HG03280 (cell line): ENCODE measurements at regions not wholly inside any gene's neighbourhood (a gene's known extent, or its start where the extent isn't known, plus 50 kb on each side); places are given as distances from the start of the nearest gene placed in this dataset.

ENCODE experiments used
- ATAC-seq: cut with Tn5 transposase; IDR thresholded peaks from one replicate; pipeline ENCODE4 v1.9.1; 2021; ENCODE audit warnings: mild to moderate bottlenecking, moderate library complexity; ENCODE audit not compliant: unreplicated experiment

DNA sequence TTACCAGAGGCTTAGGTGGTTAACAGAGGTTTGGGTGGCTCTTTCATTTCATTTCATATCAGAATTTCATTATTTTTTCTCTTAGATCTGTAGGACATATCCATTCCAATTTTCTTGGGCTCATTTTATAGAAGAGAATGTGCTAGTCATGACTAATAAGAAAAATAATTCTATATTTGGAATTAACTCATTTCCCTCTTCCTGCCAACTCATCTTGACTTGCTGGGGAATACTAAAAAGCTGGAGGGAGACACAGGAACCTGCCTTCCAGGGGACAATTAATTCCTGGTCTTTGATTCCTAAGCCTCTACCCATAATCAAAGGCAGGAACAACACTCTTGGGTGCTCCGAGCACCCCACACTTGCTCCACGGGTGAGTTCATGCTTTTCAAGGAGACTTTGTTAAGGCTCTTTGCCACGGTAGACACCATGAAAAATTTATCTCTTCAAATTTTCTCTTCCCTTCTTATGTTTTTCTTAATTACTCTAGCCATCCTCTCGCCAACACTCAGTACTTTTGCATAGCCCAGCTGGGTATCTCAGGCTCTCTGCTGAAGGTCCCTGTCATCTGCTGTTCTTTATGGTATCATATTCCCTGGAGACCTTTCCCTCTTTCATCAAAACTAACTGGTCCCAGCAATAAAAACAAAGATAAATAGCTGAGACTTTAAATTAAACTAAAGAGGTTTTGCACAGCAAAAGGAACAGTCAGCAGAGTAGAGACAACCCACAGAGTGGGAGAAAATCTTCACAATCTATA is 273.9 kb downstream of the NPR3 start:
- ATAC-seq, result no peak

DNA sequence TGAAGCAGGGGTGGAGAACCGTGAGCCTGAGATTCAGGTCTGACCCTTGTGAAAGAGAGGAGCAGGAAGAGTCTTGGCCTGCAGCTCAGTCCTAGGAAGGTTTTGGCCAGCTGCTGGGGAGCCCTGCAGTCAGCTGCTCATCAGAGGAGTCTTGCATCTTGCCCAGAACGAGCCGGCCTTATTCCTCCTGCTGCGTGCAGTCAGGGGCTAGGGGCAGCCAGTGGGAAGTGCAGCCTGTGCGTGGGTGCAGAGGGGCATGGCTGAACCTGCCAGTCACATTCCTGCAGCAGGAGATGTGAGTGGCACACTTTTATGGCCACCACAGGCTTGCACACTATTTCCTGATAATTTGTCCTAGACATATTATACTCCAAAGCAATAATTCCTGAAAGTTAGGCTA is 278.7 kb downstream of the NPR3 start:
- no peak for ATAC-seq

DNA sequence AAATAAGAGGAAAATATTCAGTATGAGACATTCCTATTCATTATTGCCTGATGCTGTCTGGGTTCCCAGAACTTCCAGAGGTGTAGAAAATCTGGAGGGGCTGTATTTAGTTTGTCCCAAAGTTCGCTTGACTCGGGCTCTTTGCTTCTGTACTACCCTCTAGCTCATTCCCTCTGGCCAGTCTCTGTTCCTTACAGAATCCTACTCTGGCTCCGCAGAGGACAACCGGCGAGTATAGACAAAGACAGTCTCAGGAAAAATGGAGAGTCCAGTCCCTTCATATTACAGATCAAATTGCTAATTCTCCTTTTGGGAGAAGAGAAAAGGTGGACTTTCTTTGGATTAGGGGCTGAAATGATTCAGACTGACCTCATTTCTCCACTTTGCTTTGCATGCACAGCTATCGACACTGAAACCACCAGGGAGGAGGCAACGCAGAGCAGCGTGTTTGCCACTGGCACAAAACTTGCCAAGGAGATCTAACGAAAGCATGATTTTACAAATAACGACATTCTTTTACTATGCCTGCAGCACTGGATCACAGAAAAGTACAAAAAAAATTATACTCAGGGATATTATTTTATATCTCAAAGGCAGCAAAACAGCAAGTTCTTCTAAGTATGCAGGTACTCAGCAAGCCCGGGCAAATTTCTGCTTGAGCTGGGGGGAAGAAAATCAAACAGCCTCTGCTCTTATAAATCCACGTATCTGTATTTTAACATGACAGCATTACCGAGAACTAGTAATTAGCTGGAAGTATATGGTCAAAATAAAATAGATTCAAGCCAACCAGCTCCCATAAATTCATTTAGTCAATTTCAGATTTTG is 279.7 kb downstream of the NPR3 start:
- ATAC-seq, result no peak

DNA sequence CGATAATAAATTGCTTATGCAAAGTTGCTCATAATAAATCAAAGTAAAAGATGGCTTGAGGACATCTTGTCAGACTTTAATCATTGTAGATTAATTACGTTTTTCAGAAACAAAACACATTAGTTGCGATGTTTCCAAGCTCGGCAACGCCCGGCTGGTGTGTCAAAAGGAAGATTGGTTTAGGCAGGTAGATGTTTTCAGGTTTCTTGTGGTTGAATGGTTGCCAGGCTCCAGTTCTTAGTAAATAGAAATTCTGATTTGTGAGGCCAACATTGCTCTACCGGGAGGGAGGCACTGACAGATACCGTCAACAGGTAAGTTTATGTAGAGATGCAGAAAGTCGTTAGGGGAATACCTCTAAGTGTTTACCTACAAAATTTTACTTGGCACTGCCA is 280.3 kb downstream of the NPR3 start:
- no peak for ATAC-seq

DNA sequence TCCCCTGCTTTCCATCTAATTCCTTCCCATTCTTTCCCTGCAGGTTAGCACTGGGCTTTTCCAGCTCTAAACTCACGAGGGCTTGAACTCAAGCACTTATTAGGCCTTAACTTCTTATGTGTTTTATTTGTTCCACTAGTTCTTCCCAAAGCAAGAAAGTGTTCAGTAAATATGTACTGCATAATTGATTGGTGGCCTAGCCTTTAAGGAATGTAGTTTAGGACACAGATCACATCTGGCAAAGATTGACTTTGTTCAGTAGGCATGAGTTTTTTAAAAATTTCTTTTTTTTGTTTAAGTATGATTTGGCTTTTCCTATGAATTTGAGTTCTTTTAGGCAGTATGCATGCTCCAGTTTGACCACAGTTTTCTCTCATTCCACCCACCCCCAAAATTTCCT is 285.2 kb downstream of the NPR3 start:
- no peak for ATAC-seq

DNA sequence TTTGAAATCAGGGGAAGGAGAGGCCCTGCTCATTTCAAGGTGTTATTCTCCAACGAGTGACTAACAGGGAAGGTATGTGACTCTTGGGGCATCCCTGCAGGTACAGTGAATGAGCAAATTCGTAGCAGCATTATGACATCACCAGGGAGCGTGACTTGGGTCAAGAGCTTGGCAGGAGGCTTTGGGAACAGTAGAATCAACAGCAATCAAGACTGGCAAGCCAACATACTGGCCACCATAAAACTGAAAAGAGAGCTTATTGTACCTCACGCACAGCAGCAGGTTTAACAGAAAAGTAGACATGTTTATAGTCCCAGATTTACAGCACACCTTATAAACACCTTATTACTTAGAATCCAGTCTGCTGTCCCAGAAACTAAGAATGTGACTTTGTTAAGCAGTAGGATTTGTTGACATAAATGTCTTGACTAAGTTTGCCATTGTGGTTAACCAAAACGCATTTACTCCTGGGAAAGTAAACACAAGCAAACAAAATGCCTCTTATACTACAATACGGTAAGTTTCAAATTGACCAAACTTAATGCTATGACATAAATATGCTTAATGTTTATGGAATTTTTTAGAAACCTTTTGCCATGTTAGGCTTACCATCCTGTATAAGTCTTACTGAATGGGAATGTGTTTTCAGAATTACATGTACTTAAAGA is 297.8 kb downstream of the NPR3 start:
- ATAC-seq, result no peak

DNA sequence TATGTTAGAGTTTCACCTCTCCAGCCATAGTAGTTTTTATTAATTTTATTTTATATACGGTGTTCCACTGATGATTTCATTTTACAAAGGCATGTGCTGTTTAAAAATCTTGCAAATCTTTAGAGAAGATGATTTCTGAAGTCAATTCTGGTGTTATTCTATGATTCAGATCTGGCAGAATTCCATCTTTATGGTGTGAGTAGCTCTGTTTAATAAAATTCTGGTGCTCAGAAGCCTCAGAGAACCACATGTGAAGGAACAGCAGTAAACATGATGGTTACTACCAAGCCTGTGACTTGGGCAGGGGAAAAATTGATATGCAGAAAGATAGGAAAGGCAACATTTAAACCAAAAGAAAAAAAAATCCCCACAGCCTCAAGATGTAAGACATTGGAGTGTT is 299.7 kb downstream of the NPR3 start:
- ATAC-seq, result no peak

DNA sequence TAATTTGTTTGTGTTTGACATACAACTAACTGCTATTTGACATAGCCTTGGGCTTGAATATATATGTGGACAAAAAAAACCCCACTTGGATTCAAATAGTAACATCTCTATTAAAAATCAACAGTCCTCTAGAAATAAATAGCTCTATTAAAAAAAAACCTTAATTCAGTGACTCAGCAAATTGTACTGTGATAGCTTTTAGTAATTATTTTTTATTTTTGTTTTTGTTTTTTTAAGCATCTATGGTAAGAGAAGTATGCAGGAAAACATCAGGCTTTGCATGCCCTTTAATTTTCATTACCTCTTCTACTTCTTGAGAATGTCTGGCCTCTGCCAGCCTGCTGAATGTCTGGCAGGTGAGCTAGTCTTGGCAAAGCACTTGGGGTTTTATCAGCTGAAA is 300.7 kb downstream of the NPR3 start:
- no peak for ATAC-seq

DNA sequence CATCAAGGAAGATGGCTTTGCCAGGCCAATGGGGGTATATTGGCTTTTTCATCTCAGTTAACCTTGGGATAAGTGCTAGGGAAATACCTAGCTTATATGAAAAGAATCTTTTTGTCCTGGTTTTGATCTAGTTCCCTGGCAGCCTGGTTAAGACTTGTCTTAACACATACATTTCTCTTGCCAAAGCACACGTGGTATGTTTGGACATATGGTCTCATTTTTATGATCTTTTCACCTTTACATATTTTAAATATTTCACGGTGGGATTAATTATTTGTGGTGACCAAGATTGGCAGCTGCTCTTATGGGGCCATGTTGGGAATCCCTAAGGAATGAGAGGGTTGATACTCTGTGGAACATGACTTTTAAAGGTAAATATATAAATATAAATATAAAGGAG is 312.5 kb downstream of the NPR3 start:
- no peak for ATAC-seq

DNA sequence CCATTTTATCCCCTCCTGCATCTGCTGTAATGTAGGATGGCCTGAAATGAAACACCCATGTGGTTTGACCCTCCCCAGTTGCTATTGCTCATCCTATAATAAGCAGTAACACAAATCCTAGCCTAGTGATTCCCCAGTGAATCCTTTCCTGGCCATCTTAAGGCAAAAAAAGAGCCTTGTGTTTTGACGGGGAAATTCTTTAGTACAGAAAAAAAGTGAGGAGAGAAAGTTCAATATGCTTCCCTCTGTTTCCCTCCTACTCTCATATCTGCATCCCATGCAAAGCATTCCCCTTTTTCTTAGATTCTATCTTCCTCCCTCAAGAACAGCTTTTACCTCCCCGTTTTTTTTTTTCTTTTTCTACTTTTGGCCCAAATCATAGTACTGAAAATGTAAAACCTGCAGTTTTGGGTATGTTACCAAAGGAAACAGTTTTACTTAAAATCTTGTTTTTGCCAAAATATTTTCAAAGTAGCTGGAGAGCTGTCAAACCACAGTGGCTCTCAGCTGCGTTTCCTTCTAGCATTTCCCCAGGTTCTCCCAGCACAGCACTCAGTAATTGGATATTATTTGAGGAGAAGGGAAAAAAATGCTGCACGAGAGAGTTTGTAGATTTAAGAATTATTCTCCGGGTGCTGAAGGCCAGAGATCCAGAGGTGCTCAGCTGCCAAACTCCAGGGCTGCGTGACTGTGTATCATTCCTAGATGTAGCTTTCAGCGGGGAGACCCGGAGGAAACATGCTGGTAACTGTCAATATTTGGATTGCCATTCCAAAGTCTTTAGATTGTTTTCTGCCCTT is 321.4 kb downstream of the NPR3 start:
- ATAC-seq, result no peak

DNA sequence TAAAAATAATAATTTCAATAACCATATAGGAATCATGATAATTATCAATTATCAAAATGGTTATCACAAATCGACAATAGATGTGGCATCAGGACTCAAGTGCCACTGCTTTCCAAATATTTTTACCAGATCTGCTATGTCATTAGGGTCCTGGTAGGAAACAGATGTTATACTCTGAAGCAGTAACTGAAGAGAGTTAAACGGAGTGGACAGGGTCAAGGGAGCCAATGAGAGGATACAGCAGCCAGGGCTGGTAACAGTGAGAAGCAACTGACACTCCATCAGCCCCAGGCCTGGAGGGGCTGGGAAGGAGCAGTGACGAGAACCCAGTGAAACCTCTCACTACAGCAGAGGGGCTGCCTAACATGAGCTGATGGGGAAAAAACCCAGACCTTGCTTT is 322.4 kb downstream of the NPR3 start:
- ATAC-seq, result no peak

DNA sequence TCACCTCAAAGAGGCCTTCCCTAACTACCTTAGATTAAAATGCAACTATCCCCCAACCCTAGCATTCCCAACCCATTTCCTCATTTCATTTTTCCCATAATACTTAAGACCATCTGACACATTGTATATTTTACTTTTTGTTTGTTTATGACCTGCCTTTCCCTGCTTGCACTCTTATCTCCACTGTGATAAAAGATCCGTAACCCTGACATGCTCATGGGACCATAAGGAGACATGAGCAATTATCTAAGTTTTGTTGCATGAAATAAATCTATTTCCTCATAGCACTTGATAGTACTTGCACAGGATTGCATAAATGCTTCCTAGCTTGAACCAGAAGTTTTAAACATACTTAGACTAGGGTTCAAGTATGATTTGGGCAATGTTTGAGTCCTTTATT is 323.7 kb downstream of the NPR3 start:
- no peak for ATAC-seq

DNA sequence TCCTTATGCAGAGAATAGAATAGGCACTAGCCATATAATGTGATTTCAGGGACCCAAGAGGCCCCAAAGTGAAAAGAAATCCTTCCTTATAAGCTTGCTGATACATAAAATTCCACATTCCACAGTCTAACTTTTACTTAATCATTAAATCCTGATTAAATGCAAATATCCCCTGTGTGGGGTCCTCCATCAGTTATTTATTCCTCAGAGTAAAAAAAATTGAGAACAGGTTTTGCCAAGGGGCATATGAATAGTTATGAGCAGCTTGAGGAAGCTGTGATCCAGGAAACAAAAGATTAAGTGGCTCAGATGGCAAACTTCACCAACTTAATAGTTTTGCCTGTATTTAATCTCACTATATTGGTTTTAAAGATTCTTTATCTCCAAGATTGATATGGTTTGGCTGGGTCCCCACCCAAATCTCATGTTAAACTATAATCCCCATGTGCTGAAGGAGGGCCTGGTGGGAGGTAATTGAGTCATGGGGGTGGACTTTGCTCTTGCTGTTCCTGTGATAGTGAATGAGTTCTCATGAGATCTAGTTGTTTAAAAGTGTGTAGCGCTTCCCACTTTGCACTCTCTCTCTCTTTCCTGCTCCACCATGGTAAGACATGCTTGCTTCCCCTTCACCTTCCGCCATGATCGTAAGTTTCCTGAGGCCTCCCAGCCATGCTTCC is 324.9 kb downstream of the NPR3 start:
- no peak for ATAC-seq

DNA sequence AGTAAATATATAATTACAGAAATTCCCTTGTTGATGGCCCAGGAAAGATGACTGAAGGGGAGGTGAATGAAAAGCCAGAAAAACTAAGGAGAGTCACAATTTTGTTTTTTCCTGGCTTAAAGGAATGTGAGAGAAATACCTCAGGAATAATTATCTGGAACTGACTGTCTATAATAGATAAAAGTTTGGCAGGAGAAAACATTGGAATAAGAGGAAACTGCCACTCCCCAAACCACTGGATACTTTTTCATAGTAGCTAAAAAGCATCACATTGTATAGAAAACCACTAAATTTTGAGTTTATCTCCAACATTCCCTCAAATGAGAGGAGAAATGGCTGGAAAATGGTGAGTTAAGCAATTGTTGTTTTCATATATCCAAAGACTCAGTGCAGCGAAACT is 326.0 kb downstream of the NPR3 start:
- no peak for ATAC-seq

DNA sequence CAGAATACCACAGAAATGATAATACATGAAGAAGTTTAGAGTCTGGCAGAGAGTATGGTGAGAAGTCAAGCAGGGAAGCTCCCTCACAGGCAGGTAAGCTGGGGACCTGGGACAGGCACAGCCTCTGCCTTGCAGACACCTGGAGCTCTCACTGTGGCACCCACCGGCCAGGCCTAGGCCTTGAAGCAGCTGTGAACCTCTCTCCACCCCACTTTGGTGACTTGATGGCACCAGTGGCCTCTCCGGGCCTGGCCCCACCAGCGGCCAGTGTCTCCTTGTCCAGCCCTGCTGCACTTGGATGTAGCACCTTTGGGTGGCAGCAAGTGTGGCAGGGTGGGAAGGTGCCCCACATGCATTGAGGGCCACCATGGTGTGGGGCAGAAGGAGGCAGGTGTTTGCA is 330.5 kb downstream of the NPR3 start:
- no peak for ATAC-seq

DNA sequence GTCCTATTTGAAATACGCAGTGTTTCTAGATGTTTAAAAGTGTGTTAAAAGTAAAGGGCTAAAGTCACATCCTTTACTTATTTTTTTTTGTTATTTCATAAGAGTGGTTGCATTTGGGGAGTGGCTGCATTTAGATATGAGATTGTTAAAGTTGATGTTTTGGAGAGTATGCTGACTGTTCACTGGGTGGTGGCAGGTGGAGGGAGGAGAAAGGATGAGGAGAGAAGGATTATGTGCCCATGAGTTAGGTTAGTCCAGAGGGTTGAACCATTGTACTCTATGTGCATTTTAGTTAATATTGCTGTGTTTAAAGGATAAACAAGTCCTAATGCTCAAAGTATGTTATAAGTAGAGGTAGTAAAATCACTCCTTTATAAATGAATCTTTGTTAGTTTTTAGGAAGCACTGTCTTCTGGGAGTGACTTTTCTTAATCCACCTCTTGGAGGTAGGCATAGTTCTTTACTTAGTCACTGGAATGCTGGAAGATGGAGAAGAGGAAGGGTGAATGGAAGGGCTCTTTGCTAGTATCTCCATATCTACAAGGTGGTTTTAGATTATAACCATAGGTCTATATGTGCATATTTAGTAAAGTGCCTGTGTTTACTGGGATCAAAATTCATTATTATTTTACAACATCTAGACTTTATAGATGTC is 332.3 kb downstream of the NPR3 start:
- ATAC-seq, result no peak

DNA sequence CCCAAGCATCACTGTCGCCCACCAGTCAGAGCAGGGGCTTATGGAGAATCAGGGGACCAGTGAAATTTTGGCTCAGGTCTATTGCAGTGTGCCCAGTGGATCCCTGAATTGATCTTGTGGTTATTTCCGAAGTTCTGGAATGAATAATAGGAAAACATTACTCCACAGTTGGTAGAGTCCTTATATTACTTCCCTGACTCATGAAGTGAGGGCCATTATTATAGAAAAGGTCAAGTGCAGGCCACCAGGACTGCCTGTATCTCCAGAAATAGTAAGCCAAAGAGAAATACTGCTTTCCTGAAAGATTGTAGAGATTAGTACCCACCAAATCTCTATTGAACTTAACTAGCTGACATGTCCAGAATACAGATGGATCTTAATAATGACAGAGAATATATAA is 335.0 kb downstream of the NPR3 start:
- ATAC-seq, result no peak

DNA sequence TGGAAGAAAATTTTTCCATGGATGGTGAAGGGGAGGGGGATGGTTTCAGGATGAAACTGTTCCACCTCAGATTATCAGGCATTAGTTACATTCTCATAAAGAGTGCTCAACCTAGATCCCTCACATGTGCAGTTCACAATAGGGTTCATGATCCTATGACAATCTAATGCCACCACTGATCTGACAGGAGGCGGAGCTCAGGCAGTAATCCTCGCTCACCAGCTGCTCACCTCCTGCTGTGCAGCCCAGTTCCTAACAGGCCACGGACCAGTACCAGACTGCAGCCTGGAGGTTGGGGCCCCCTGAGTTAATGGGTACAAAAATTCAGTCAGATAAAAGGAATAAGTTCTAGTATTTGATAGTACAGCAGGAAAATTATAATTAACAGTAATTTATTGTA is 337.2 kb downstream of the NPR3 start:
- ATAC-seq, result no peak

DNA sequence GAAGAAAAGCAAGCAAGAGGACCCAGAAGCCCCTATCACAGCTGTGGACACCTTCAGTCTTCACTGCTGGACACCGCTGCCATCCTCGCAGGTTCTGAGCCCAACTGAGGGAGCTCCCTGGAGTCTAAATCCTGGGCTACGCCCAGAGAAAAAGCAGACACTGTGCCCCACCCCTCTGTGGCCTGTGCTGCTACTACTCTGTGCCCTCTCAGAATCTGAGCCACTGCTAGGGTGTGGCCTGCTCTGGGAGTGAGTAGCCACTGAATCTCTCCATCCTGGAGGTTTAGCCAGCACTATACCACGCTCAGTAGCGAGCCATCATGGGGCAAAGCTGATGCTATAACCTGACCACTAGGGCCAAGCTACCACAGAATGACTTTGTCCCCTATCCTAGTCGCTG is 338.2 kb downstream of the NPR3 start:
- no peak for ATAC-seq

DNA sequence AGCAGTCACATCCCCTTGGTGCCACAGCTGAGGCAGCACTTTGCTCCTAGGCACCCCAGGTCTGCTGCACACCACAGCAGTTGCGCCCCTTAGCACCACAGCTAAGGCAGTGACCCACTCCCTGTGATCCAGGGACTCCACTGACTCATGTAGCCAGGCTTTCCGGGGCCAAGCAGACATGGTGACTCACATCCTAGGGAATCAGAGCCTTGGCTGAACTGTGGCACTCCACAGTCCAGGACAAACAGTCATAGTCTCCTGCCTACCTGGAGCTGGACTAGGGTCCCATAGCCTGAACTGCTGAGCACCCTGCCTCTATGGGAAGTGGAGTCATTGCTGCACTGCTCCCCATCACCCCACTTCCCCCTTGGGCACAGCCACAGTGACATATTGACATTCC is 338.7 kb downstream of the NPR3 start:
- ATAC-seq, result no peak
